ENCODE measurements at regions not wholly inside any gene's neighbourhood (a gene's known extent, or its start where the extent isn't known, plus 50 kb on each side); places are given as distances from the start of the nearest gene placed in this dataset.

GRCh38 chr15:31974154-31974794, 56.0 kb upstream of the CHRNA7 start:
- in situ Hi-C loops (cut with HindIII; ENCODE audit: extremely low pct_ligation_motif_present, low pct_unique_long_range_greater_than_20kb) (no loop called here), intact Hi-C loops (cut with micrococcal nuclease; ENCODE audit: unreplicated experiment) (no loop called here)
- ChIA-PET POLR2A (no interaction called here), CTCF (ENCODE audit: low intra/inter-chr PET ratio, low total read pairs) (no interaction called here)
- FAIRE-seq: no peak
- no peak overlapping the region for H3K27ac ChIP-seq (ENCODE audit: extremely low read length, insufficient read depth, low read length)
- peaks cover 0 to 2% of the 10 kb centered on the region in 2 experiments; a peak in 1 of 5 replicates for H3K27me3 ChIP-seq (ENCODE audit: control insufficient read depth in 1 of 2, insufficient read depth in 2 of 2, low read length in 2 of 2)
- no peak overlapping the region for H3K4me3 ChIP-seq (replicated peaks in 1 of 3; ENCODE audit: insufficient read depth in 1 of 3, low read depth in 2 of 3, low read length in 3 of 3)
- no peak overlapping the region for H2AFZ ChIP-seq (ENCODE audit: low read length)
- no peaks in the 10 kb centered on the region for H3K9me3 ChIP-seq (ENCODE audit: low read length)
- H4K20me1 ChIP-seq (ENCODE audit: insufficient read depth, low read length): no peaks in the 10 kb centered on the region
- no peak overlapping the region for H3K9ac ChIP-seq (ENCODE audit: insufficient read depth, low read depth, low read length)
- no TSS peak for BruUV-seq (replicated peaks)
- H3K36me3 ChIP-seq (replicated peaks in 1 of 2; ENCODE audit: control insufficient read depth in 1 of 2, insufficient read depth in 2 of 2, low read length in 2 of 2): no peaks in the 10 kb centered on the region
- no peaks in the 10 kb centered on the region for H3K4me1 ChIP-seq (ENCODE audit: insufficient read depth, low read length)
- no peak overlapping the region for H3K4me2 ChIP-seq (ENCODE audit: low read depth, low read length)
- TF ChIP-seq ZNF790 (CRISPR knock-in tag; IDR thresholded peaks at IDR 0.05; ENCODE audit: borderline replicate concordance): no peak
- no peak for TF ChIP-seq ATF6 (CRISPR knock-in tag; conservative IDR thresholded peaks at IDR 0.05)
- WGBS (ENCODE audit: low lambda C conversion rate): 83% methylated on average over 1 of the region's 6 CpGs
- DNase-seq (ENCODE audit: low spot score): no peak
- no peaks in the 10 kb centered on the region for H3K79me2 ChIP-seq (ENCODE audit: insufficient read depth, low read length)
- ATAC-seq: no peak

DNA sequence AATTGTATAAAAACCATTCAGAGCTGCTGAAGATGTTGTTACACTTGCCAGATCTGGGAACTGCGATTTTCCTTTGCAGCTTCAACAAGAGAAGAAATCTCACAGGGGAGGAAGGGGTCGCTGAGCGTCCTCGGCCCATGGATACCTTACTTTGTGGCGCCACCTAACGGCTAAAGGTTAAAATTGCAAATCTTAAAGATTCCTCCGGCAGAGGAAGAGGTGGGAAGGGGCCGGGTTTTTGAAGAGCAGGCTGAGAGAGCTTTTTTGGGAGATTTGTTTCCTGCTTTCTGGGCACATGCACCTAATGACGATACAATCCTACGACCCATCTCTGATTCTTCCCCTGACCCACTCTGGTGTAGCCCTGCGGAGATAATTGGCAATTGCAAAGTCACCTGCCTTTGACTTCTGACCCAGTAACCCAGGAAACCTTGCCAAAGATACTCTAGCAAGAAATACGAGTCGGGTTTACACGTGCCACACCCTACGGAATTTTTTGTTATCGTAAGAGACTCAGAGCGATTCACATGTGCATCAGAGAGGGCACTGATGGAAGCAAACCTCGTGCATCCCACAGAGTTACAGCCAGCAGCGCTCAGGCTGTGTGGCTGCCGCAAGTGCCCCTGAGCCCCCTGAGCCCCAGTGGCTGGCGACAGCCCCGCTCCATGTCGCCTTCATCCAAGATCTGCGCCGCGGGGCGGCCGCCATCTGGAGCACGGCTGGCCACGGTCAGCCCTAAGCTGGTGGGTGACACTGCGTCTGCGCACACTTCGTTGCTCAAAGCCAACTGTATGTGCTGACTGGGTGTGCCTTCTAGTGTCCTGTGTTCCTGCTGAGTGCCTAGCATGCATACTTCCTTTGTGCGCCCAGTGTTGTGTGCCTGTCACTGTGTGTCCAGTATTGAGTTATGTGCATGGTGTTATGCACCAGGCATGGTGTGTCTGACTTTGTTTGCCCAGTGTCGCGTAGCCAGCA, 55.2 kb upstream of the CHRNA7 start:
- in situ Hi-C loops (cut with HindIII; ENCODE audit: extremely low pct_ligation_motif_present, low pct_unique_long_range_greater_than_20kb): no loop called here
- Histone ChIP-seq H3K27me3 (ENCODE audit: control insufficient read depth in 1 of 2, insufficient read depth in 2 of 2, low read length in 2 of 2) (peaks cover 0 to 2% of the 10 kb centered on the region in 2 experiments; a peak in 1 of 5 replicates), H3K9me3 (ENCODE audit: low read length) (no peaks in the 10 kb centered on the region), H3K9ac (ENCODE audit: insufficient read depth, low read depth, low read length) (no peak overlapping the region), H3K79me2 (ENCODE audit: insufficient read depth, low read length) (no peaks in the 10 kb centered on the region), H2AFZ (ENCODE audit: low read length) (no peak overlapping the region), H3K4me1 (ENCODE audit: insufficient read depth, low read length) (no peaks in the 10 kb centered on the region), H3K36me3 (replicated peaks in 1 of 2; ENCODE audit: control insufficient read depth in 1 of 2, insufficient read depth in 2 of 2, low read length in 2 of 2) (no peaks in the 10 kb centered on the region), H3K4me3 (replicated peaks in 1 of 3; ENCODE audit: insufficient read depth in 1 of 3, low read depth in 2 of 3, low read length in 3 of 3) (no peak overlapping the region), H3K27ac (ENCODE audit: extremely low read length, insufficient read depth, low read length) (no peak overlapping the region), H4K20me1 (ENCODE audit: insufficient read depth, low read length) (no peaks in the 10 kb centered on the region), H3K4me2 (ENCODE audit: low read depth, low read length) (no peak overlapping the region)
- TF ChIP-seq RAD21 (CRISPR knock-in tag; IDR thresholded peaks at IDR 0.05) (peak; percentile 31; the same call in 1 of the 2 replicates), PTBP1 (IDR thresholded peaks at IDR 0.05; ENCODE audit: low read depth, low read length, poor library complexity, severe bottlenecking) (no peak), CTCF (CRISPR knock-in tag; IDR thresholded peaks at IDR 0.05) (peak; percentile 76), STAG1 (CRISPR knock-in tag; IDR thresholded peaks at IDR 0.05) (peak; percentile 60), ZNF678 (CRISPR knock-in tag; IDR thresholded peaks at IDR 0.05) (no peak), SMC3 (IDR thresholded peaks at IDR 0.05; ENCODE audit: low read length) (0 out of 2 replicates have a peak, but pooled peaks have one; percentile 8), ZNF652 (CRISPR knock-in tag; IDR thresholded peaks at IDR 0.05; ENCODE audit: borderline replicate concordance, low read depth) (0 out of 2 replicates have a peak, but pooled peaks have one; percentile 39), IRX3 (CRISPR knock-in tag; IDR thresholded peaks at IDR 0.05; ENCODE audit: borderline replicate concordance, low read depth) (no peak)
- CTCF ChIA-PET (ENCODE audit: low intra/inter-chr PET ratio, low total read pairs): no interaction called here
- POLR2A ChIA-PET: no interaction called here
- intact Hi-C loops (cut with micrococcal nuclease; ENCODE audit: unreplicated experiment): loop anchor here (5.0 kb wide), 1 partner anchor 403 kb away; no protein-coding TSS in a partner anchor
- FAIRE-seq (peak; percentile 40), DNase-seq (ENCODE audit: low spot score) (peak; percentile 25), ATAC-seq (peak; percentile 49)
- under 1% methylated on average over 14 of the region's 36 CpGs for WGBS (ENCODE audit: low lambda C conversion rate)
- BruUV-seq (replicated peaks): no TSS peak

Data from HepG2 (cell line).